ENCODE measurements at regions not wholly inside any gene's neighbourhood (a gene's known extent, or its start where the extent isn't known, plus 50 kb on each side); places are given as distances from the start of the nearest gene placed in this dataset.

- H3K27ac ChIP-seq, result no peak overlapping the region
- no peak overlapping the region for H3K4me3 ChIP-seq
- no peak for TF ChIP-seq EP300 (IDR thresholded peaks at IDR 0.05)
- WGBS, result 58% methylated on average over 2 of the region's 2 CpGs
- peaks cover 3% of the 10 kb centered on the region for H3K9me3 ChIP-seq
- H3K4me1 ChIP-seq, result no peaks in the 10 kb centered on the region
- no peaks in the 10 kb centered on the region for H3K36me3 ChIP-seq
- no peaks in the 10 kb centered on the region for H3K27me3 ChIP-seq
- DNase-seq (ENCODE audit: low spot score in 2 of 2), result no peak
These were observed 314.1 kb downstream of the LIG4 start for GRCh38 chr13:107901230-107901629.

- H3K9me3 ChIP-seq, result peaks cover 3% of the 10 kb centered on the region
- no peak overlapping the region for H3K4me3 ChIP-seq
- no peaks in the 10 kb centered on the region for H3K27me3 ChIP-seq
- TF ChIP-seq EP300 (IDR thresholded peaks at IDR 0.05) (no peak), POLR2A (IDR thresholded peaks at IDR 0.05) (no peak), POLR2AphosphoS5 (IDR thresholded peaks at IDR 0.05) (no peak), CTCF (IDR thresholded peaks at IDR 0.05) (no peak)
- 68% methylated on average over 2 of the region's 2 CpGs for WGBS
- no peak for DNase-seq (ENCODE audit: low spot score in 2 of 2)
- no peaks in the 10 kb centered on the region for H3K4me1 ChIP-seq
- H3K36me3 ChIP-seq, result no peaks in the 10 kb centered on the region
- H3K27ac ChIP-seq, result no peak overlapping the region
These were observed 314.6 kb downstream of the LIG4 start for GRCh38 chr13:107900775-107901174.

- Histone ChIP-seq H3K27ac (no peak overlapping the region), H3K9me3 (peaks cover 10% of the 10 kb centered on the region), H3K36me3 (no peaks in the 10 kb centered on the region), H3K27me3 (no peaks in the 10 kb centered on the region), H3K4me3 (no peak overlapping the region), H3K4me1 (no peaks in the 10 kb centered on the region)
- TF ChIP-seq CTCF (IDR thresholded peaks at IDR 0.05) (no peak), POLR2AphosphoS5 (IDR thresholded peaks at IDR 0.05) (no peak), EP300 (IDR thresholded peaks at IDR 0.05) (no peak), POLR2A (IDR thresholded peaks at IDR 0.05) (no peak)
- 85% methylated on average over 2 of the region's 2 CpGs for WGBS
- DNase-seq (ENCODE audit: low spot score in 2 of 2), result no peak
These were observed 329.2 kb downstream of the LIG4 start for GRCh38 chr13:107886118-107886517.

GRCh38 chr13:107884564-107884963 is 330.8 kb downstream of the LIG4 start:
- Histone ChIP-seq H3K27ac (no peak overlapping the region), H3K36me3 (no peaks in the 10 kb centered on the region), H3K27me3 (no peaks in the 10 kb centered on the region), H3K9me3 (peaks cover 10% of the 10 kb centered on the region), H3K4me1 (no peaks in the 10 kb centered on the region), H3K4me3 (no peak overlapping the region)
- TF ChIP-seq CTCF (IDR thresholded peaks at IDR 0.05) (no peak), POLR2AphosphoS5 (IDR thresholded peaks at IDR 0.05) (no peak), EP300 (IDR thresholded peaks at IDR 0.05) (no peak), POLR2A (IDR thresholded peaks at IDR 0.05) (no peak)
- no peak for DNase-seq (ENCODE audit: low spot score in 2 of 2)

GRCh38 chr13:107883561-107884175 is 331.7 kb downstream of the LIG4 start:
- H3K27me3 ChIP-seq, result no peaks in the 10 kb centered on the region
- H3K4me3 ChIP-seq, result no peak overlapping the region
- H3K36me3 ChIP-seq, result no peaks in the 10 kb centered on the region
- H3K4me1 ChIP-seq, result no peaks in the 10 kb centered on the region
- H3K9me3 ChIP-seq, result peaks cover 12% of the 10 kb centered on the region
- TF ChIP-seq EP300 (IDR thresholded peaks at IDR 0.05) (no peak), POLR2A (IDR thresholded peaks at IDR 0.05) (no peak), CTCF (IDR thresholded peaks at IDR 0.05) (no peak), POLR2AphosphoS5 (IDR thresholded peaks at IDR 0.05) (no peak)
- H3K27ac ChIP-seq, result no peak overlapping the region
- WGBS, result 45% methylated on average over 8 of the region's 8 CpGs
- no peak for DNase-seq (ENCODE audit: low spot score in 2 of 2)
